GM12878 (cell line): ENCODE measurements at regions not wholly inside any gene's neighbourhood (a gene's known extent, or its start where the extent isn't known, plus 50 kb on each side); places are given as distances from the start of the nearest gene placed in this dataset.

ENCODE experiments used
- ATAC-seq: fragments of 200-7000 bp; cut with Tn5 transposase; 3 replicates; pipeline ENCODE4 v1.9.1; 2020; ENCODE audit warnings: mild to moderate bottlenecking, moderate library complexity
- BruUV-seq: library from RNA; stranded (reverse); fragments of 400-500 nt; replicated peaks from 2 replicates; lab custom pipeline; 2021; lab: Mats Ljungman, UMichigan
- CTCF ChIA-PET: fragments of 300-600 bp; sonication (Branson Sonifier 250); formaldehyde crosslinking; extraction: SDS; loops from one replicate; lab custom pipeline; 2021; ENCODE audit warnings: inconsistent platforms; lab: Yijun Ruan, JAX
- POLR2A ChIA-PET: fragments of 350-600 bp; formaldehyde crosslinking; extraction: SDS; loops from one replicate; lab custom pipeline; 2021; ENCODE audit warnings: inconsistent platforms; lab: Charles Lee
- RAD21 ChIA-PET: fragments of 300-600 bp; sonication (Branson Sonifier 250); formaldehyde crosslinking; loops from one replicate; lab custom pipeline; 2023; ENCODE audit warnings: antibody characterized with exemption; ENCODE audit not compliant: unreplicated experiment; lab: Charles Lee
- SMC1A ChIA-PET: fragments of 300-600 bp; sonication (Branson Sonifier 250); formaldehyde crosslinking; loops from one replicate; lab custom pipeline; 2023; ENCODE audit not compliant: unreplicated experiment, uncharacterized antibody; lab: Charles Lee
- DNase-seq: peaks from one replicate; pipeline ENCODE4 v3.0.0-alpha.2; 2011; ENCODE audit warnings: low read depth, low spot score
- FAIRE-seq: peaks from 3 replicates; lab custom pipeline; 2011; peaks lifted over from hg19 to GRCh38; lab: Jason Lieb, UNC
- H2AFZ ChIP-seq: 2 replicates; pipeline ENCODE4 v1.6.0; 2011; ENCODE audit warnings: low read depth, low read length, control low read depth; ENCODE audit not compliant: control insufficient read depth
- H3K27ac ChIP-seq: 2 replicates; pipeline ENCODE4 v1.5.1; 2011; ENCODE audit warnings: control low read depth; ENCODE audit not compliant: control insufficient read depth, insufficient read depth
- H3K27me3 ChIP-seq, 2 experiments: replicated peaks in 1 of 2; 2 replicates each; pipeline versions ENCODE4 v1.6.0 to v1.6.1; 2011; ENCODE audit warnings: low read length in 1 of 2; ENCODE audit not compliant: control insufficient read depth in 2 of 2, insufficient read depth in 2 of 2
- H3K36me3 ChIP-seq, 2 experiments: 2 replicates each; pipeline ENCODE4 v1.5.1; 2011; ENCODE audit warnings: low read length in 1 of 2; ENCODE audit not compliant: control insufficient read depth in 2 of 2, insufficient read depth in 2 of 2
- H3K4me1 ChIP-seq: 2 replicates; pipeline ENCODE4 v1.6.1; 2011; ENCODE audit warnings: mild to moderate bottlenecking, low read length, moderate library complexity, mixed read lengths; ENCODE audit not compliant: control insufficient read depth, insufficient read depth
- H3K4me2 ChIP-seq: 2 replicates; pipeline ENCODE4 v1.6.0; 2011; ENCODE audit warnings: control low read depth; ENCODE audit not compliant: control insufficient read depth, insufficient read depth
- H3K4me3 ChIP-seq: fragments of 200-600 bp; sonication (generic); 2 replicates; pipeline ENCODE4 v1.5.1; 2016
- H3K79me2 ChIP-seq: 2 replicates; pipeline ENCODE4 v1.6.0; 2011; ENCODE audit warnings: low read length; ENCODE audit not compliant: control insufficient read depth, insufficient read depth
- H3K9ac ChIP-seq: 2 replicates; pipeline ENCODE4 v1.8.0; 2011; ENCODE audit warnings: low read length, control low read depth, mixed read lengths; ENCODE audit not compliant: control insufficient read depth, insufficient read depth
- H3K9me3 ChIP-seq: replicated peaks from 3 replicates; pipeline ENCODE4 v1.5.1; 2011; ENCODE audit warnings: mild to moderate bottlenecking, low read length; ENCODE audit not compliant: control insufficient read depth, insufficient read depth
- H4K20me1 ChIP-seq: 2 replicates; pipeline ENCODE4 v1.6.0; 2011; ENCODE audit not compliant: control insufficient read depth, insufficient read depth
- CBX3 ChIP-seq: fragments of 200-600 bp; sonication (generic); IDR thresholded peaks from 2 replicates; pipeline ENCODE4 v1.6.1; 2016; ENCODE audit warnings: low read depth, borderline replicate concordance
- IKZF2 ChIP-seq, 2 experiments: fragments of 450-650 bp; IDR thresholded peaks; 2 replicates each; pipeline ENCODE4 v1.6.1; 2017; ENCODE audit warnings: mild to moderate bottlenecking in 2 of 2, moderate library complexity in 2 of 2
- MEF2B ChIP-seq: fragments of 450-650 bp; IDR thresholded peaks from 2 replicates; pipeline ENCODE4 v1.6.1; 2018; ENCODE audit warnings: mild to moderate bottlenecking, moderate library complexity; ENCODE audit not compliant: partially characterized antibody, poor library complexity, severe bottlenecking
- NR2C2 ChIP-seq: IDR thresholded peaks from 2 replicates; pipeline ENCODE4 v1.6.1; 2011; ENCODE audit warnings: borderline replicate concordance, low read depth; ENCODE audit not compliant: control insufficient read depth, insufficient read length
- RAD21 ChIP-seq: IDR thresholded peaks from 2 replicates; pipeline ENCODE4 v1.6.1; 2011; ENCODE audit warnings: mild to moderate bottlenecking, low read depth, low read length, moderate library complexity; ENCODE audit not compliant: insufficient read depth
- SREBF2 ChIP-seq: IDR thresholded peaks from 2 replicates; pipeline ENCODE4 v1.6.1; 2012; ENCODE audit warnings: mild to moderate bottlenecking, low read length
- ZNF24 ChIP-seq: fragments of 450-650 bp; IDR thresholded peaks from 2 replicates; pipeline ENCODE4 v1.6.1; 2017; ENCODE audit warnings: antibody characterized with exemption, mild to moderate bottlenecking
- ZSCAN29 ChIP-seq: fragments of 450-650 bp; IDR thresholded peaks from 2 replicates; pipeline ENCODE4 v1.6.1; 2017; ENCODE audit warnings: mild to moderate bottlenecking, moderate library complexity
- WGBS: methylation state at CpG from one replicate; pipeline ENCODE4 v1.1.6; 2016; ENCODE audit warnings: low lambda C conversion rate; ENCODE audit not compliant: insufficient replicate concordance, insufficient coverage; ENCODE audit errors: missing lambda C conversion rate; 5-methylcytosine and 5-hydroxymethylcytosine counted together
- in situ Hi-C: fragments of 300-500 bp; cut with MboI; formaldehyde crosslinking; loops from 9 replicates; pipeline ENCODE4 v1.14.3; 2018; ENCODE audit warnings: mixed read lengths
- intact Hi-C: fragments of 100-400 bp; cut with micrococcal nuclease; formaldehyde crosslinking; loops from one replicate; pipeline ENCODE4 v1.14.2; 2022; ENCODE audit not compliant: unreplicated experiment
- TF ChIP-seq, protein P1 (sequence below): fragments of 450-650 bp; IDR thresholded peaks from 2 replicates; pipeline ENCODE4 v1.6.1; 2017; ENCODE audit warnings: borderline replicate concordance
- TF ChIP-seq, protein P2 (sequence below): IDR thresholded peaks from 2 replicates; pipeline ENCODE4 v1.6.1; 2011; ENCODE audit warnings: mild to moderate bottlenecking, low read depth, low read length, moderate library complexity; ENCODE audit not compliant: insufficient replicate concordance

DNA sequence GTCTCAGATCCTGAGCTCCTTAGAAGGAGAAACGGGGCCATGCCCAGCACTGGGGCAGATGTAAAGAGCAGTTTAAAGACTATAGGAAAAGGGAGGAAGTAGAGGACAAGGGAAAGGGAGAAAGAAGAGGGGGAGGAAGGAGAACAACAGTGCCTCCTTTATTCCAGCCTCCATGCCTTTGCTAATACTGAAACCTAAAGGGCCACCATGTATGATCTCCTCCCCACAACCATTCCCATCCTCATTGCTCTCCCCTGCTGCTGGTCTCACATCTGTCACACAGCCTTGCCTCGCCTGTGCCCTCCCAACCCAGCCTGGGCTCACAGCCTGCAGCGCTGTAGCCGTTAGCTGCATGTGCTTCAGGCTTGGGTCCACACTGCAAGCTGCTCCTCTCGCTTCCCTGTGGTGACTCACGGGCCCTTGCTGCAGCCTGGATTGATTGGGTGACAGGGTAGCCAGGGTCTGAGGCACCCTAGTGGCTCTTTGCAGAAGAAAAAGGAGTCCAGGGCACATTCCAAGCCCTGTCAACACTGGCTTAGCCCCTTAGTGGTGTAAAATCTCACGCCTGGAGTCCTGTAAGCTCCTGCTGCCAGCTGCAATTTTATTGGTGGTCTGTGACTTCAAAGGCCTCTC lies 281.9 kb downstream of the SRBD1 start:
- no peaks in the 10 kb centered on the region for H3K79me2 ChIP-seq
- H4K20me1 ChIP-seq = no peaks in the 10 kb centered on the region
- RAD21 ChIA-PET = no interaction called here
- H3K9me3 ChIP-seq = no peaks in the 10 kb centered on the region; the same call in 2 of the 3 replicates
- H3K27me3 ChIP-seq = no peaks in the 10 kb centered on the region
- TF ChIP-seq, protein P1, sequence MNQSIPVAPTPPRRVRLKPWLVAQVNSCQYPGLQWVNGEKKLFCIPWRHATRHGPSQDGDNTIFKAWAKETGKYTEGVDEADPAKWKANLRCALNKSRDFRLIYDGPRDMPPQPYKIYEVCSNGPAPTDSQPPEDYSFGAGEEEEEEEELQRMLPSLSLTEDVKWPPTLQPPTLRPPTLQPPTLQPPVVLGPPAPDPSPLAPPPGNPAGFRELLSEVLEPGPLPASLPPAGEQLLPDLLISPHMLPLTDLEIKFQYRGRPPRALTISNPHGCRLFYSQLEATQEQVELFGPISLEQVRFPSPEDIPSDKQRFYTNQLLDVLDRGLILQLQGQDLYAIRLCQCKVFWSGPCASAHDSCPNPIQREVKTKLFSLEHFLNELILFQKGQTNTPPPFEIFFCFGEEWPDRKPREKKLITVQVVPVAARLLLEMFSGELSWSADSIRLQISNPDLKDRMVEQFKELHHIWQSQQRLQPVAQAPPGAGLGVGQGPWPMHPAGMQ = no peak
- no peak for TF ChIP-seq ZNF24
- no peak for TF ChIP-seq SREBF2
- no peak for TF ChIP-seq ZSCAN29
- no peak for TF ChIP-seq CBX3
- TF ChIP-seq, protein P2, sequence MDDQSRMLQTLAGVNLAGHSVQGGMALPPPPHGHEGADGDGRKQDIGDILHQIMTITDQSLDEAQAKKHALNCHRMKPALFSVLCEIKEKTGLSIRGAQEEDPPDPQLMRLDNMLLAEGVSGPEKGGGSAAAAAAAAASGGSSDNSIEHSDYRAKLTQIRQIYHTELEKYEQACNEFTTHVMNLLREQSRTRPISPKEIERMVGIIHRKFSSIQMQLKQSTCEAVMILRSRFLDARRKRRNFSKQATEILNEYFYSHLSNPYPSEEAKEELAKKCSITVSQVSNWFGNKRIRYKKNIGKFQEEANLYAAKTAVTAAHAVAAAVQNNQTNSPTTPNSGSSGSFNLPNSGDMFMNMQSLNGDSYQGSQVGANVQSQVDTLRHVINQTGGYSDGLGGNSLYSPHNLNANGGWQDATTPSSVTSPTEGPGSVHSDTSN = no peak
- no peak for TF ChIP-seq NR2C2
- TF ChIP-seq IKZF2 (IDR thresholded peaks at IDR 0.05) = no peak
- no peak for TF ChIP-seq MEF2B
- no peak for TF ChIP-seq RAD21
- ATAC-seq = no peak
- WGBS = 32% methylated on average over 7 of the region's 7 CpGs
- no peak overlapping the region for H2AFZ ChIP-seq
- in situ Hi-C loops = no loop called here
- no peak overlapping the region for H3K4me3 ChIP-seq
- CTCF ChIA-PET = no interaction called here
- SMC1A ChIA-PET = interaction anchor here (1.1 to 1.5 kb wide), 2 partner anchors 148 to 165 kb away, joined by 3 to 6 read pairs; no protein-coding TSS in a partner anchor
- FAIRE-seq = no peak
- no peak overlapping the region for H3K27ac ChIP-seq
- DNase-seq = no peak
- H3K4me1 ChIP-seq = no peaks in the 10 kb centered on the region
- no peak overlapping the region for H3K4me2 ChIP-seq
- POLR2A ChIA-PET = no interaction called here
- no peak overlapping the region for H3K9ac ChIP-seq
- intact Hi-C loops = no loop called here
- BruUV-seq = no TSS peak
- no peaks in the 10 kb centered on the region for H3K36me3 ChIP-seq
